ENCODE measurements at regions not wholly inside any gene's neighbourhood (a gene's known extent, or its start where the extent isn't known, plus 50 kb on each side); places are given as distances from the start of the nearest gene placed in this dataset.
"Not testable (repeated sequence)": the region's sequence is repeated elsewhere in the genome, so short reads cannot be mapped to it uniquely, and the experiment has no call there.

GRCh38 chr2:145792745-145793144, 1272.8 kb upstream of the ZEB2 start (continued):
- TF ChIP-seq ZNF596 (tag by site-specific recombination; IDR thresholded peaks at IDR 0.05) (no peak), ZSCAN23 (tag by site-specific recombination; IDR thresholded peaks at IDR 0.05) (no peak), PRDM6 (tag by site-specific recombination; IDR thresholded peaks at IDR 0.05) (no peak), TSHZ1 (tag by site-specific recombination; IDR thresholded peaks at IDR 0.05; ENCODE audit: borderline replicate concordance) (no peak), ZNF146 (tag by site-specific recombination; IDR thresholded peaks at IDR 0.05) (no peak)

GRCh38 chr2:145789636-145790035, 1269.7 kb upstream of the ZEB2 start:
- no peaks in the 10 kb centered on the region for H3K36me3 ChIP-seq (ENCODE audit: control insufficient read depth in 2 of 2, insufficient read depth in 1 of 2, low read length in 2 of 2)
- H3K4me3 ChIP-seq (ENCODE audit: low read depth, low read length): no peak overlapping the region
- CTCF ChIA-PET: no interaction called here
- H3K9me3 ChIP-seq (ENCODE audit: control insufficient read depth, insufficient read depth, low read depth, low read length): no peaks in the 10 kb centered on the region
- no peak for TF ChIP-seq HIC1 (tag by site-specific recombination; IDR thresholded peaks at IDR 0.05)
- no peak for TF ChIP-seq MYNN (tag by site-specific recombination; IDR thresholded peaks at IDR 0.05; ENCODE audit: borderline replicate concordance)
- TF ChIP-seq ZSCAN23 (tag by site-specific recombination; IDR thresholded peaks at IDR 0.05): no peak
- TF ChIP-seq ZBTB1 (tag by site-specific recombination; IDR thresholded peaks at IDR 0.05): no peak
- no peak for TF ChIP-seq ZNF747 (tag by site-specific recombination; IDR thresholded peaks at IDR 0.05)
- no peak for TF ChIP-seq HOXA7 (CRISPR knock-in tag; IDR thresholded peaks at IDR 0.05; ENCODE audit: borderline replicate concordance)
- H3K4me1 ChIP-seq (ENCODE audit: control insufficient read depth, insufficient read depth, low read length): no peaks in the 10 kb centered on the region
- POLR2A ChIA-PET: no interaction called here
- no peak overlapping the region for H3K27ac ChIP-seq (ENCODE audit: extremely low read depth, low read depth, low read length)

GRCh38 chr2:145787597-145788361, 1267.9 kb upstream of the ZEB2 start:
- CTCF ChIA-PET; POLR2A ChIA-PET; H3K27ac ChIP-seq (ENCODE audit: extremely low read depth, low read depth, low read length); H3K4me3 ChIP-seq (ENCODE audit: low read depth, low read length); H3K9me3 ChIP-seq (ENCODE audit: control insufficient read depth, insufficient read depth, low read depth, low read length); H3K4me1 ChIP-seq (ENCODE audit: control insufficient read depth, insufficient read depth, low read length); H3K36me3 ChIP-seq (ENCODE audit: control insufficient read depth in 2 of 2, insufficient read depth in 1 of 2, low read length in 2 of 2): not testable (repeated sequence)
- TF ChIP-seq SCRT2 (tag by site-specific recombination; IDR thresholded peaks at IDR 0.05) (peak; percentile 90), ZNF146 (tag by site-specific recombination; IDR thresholded peaks at IDR 0.05) (0 out of 2 replicates have a peak, but pooled peaks have one; percentile 12)

GRCh38 chr2:145782607-145783006, 1262.7 kb upstream of the ZEB2 start:
- CTCF ChIA-PET: interaction anchor here (1.5 kb wide), 1 partner anchor 14 kb away, joined by 3 read pairs; no protein-coding TSS in a partner anchor

More at GRCh38 chr2:145782607-145783006, 1262.7 kb upstream of the ZEB2 start:
- H3K27ac ChIP-seq (ENCODE audit: extremely low read depth, low read depth, low read length); H3K9me3 ChIP-seq (ENCODE audit: control insufficient read depth, insufficient read depth, low read depth, low read length); POLR2A ChIA-PET; H3K4me3 ChIP-seq (ENCODE audit: low read depth, low read length); H3K36me3 ChIP-seq (ENCODE audit: control insufficient read depth in 2 of 2, insufficient read depth in 1 of 2, low read length in 2 of 2); H3K4me1 ChIP-seq (ENCODE audit: control insufficient read depth, insufficient read depth, low read length): not testable (repeated sequence)

Data from HEK293 (cell line).